GM03348 (cell line): ENCODE measurements at regions not wholly inside any gene's neighbourhood (a gene's known extent, or its start where the extent isn't known, plus 50 kb on each side); places are given as distances from the start of the nearest gene placed in this dataset.

ENCODE experiments used
- DNase-seq: peaks from one replicate; pipeline ENCODE4 v3.0.0; 2012; ENCODE audit warnings: low spot score

DNA sequence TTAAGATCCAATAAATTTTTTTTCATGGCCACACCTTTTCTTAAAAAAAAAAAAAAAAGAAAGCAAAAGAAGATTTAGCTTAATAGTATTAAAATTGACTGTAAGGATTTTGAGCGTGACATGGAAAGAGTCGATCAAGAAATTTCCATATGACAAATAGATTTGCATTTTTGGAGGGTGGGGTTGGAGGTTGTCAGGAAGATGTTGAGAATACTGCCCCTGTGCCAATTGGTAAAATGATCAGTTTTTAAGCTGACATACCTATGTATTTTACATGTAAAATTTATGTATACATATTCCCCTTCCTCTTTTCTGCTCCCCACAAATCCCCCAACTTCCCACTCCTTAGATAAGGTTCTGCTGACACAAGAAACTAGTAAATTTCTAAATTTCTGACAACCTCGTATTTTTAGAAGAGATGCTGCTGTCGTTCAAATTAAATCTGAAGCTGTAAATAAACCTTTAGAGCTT, 520.9 kb downstream of the CD83 start:
- DNase-seq, result no peak

DNA sequence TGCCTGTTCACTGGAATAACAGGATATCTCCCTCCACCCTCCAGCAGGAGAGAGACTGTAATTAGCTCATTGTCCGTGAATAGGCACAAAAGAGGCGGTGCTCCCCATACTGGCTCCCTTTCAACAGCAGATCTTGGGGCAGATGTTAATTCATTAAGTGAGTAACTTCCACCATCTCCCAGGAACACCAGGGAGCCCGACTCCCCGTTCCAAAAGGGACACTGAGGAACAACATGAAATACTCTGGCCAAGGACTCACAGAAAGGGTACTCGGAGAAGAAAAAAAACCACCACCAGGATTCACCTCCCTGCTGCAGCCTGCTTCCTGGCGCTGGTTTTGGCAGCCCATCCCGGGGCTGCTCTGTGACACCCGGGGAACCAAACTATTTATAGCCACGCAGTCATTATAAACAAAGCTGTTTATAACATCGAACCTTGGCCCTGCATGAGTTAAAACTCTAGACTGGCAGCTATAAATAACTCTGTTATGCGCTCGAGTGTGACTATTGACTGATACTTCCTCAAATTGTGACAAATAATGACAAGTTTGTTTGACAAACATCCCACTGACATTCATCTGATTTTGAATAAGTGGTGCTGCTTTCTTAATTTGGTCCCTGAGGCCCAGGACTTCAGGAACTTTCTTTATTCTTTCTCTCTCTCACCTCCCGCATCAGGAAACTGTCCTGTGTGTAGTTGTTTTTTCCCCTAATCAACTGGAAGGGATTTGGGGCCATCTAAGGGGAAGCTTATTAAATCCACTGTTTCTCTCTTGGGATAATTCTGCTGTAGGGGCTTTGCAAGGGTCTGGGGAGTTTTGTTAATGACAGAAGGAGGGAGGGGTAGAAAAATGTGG, 521.6 kb downstream of the CD83 start:
- peak; percentile 63 for DNase-seq

DNA sequence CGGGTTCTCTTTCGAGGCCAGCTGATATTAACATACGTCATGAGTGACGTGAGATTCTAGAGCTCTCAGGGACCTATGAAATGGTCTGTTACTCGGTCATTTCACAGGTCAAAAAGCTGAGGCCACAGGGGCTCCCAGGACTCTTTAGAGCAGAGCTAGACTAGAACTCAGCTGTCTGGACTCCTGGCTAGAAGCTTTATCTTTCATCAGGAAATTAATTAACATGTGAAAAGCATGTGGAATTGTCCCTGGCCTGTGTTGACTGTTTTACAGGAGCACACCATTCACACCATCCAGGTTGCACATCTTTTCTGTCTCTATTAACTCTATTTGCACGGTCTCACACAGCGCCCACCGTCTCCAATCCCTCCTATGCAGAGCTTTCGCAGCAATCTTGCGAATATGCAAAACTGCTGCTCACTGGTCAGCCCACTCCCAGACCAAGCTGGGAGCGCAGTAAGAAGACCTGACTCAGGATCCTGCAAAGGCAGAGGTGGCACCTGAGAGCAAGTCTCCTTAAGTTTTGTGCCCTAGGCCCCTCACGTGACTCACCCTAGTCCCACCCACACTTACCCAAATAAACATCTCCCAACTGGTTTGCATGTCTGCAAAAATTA, 522.5 kb downstream of the CD83 start:
- no peak for DNase-seq

DNA sequence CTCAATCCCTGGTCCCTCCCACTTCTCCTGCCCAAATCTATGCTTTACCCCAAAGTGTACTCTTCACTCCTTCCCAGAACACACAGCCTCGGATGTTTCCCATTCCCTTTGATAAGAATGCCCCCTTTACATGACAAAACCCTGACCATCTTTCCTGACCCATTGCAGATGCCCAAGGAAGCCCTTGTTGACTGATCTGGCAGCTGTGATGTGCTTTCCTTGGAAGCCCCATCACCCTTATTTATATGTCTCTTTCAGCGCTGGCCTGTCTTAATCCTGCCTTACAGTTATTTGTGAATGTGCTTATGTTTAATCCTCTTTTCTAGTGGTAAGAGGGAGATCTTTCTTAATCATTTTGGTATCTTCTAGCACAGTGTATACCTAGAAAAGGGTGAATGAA, 523.1 kb downstream of the CD83 start:
- DNase-seq, result no peak

DNA sequence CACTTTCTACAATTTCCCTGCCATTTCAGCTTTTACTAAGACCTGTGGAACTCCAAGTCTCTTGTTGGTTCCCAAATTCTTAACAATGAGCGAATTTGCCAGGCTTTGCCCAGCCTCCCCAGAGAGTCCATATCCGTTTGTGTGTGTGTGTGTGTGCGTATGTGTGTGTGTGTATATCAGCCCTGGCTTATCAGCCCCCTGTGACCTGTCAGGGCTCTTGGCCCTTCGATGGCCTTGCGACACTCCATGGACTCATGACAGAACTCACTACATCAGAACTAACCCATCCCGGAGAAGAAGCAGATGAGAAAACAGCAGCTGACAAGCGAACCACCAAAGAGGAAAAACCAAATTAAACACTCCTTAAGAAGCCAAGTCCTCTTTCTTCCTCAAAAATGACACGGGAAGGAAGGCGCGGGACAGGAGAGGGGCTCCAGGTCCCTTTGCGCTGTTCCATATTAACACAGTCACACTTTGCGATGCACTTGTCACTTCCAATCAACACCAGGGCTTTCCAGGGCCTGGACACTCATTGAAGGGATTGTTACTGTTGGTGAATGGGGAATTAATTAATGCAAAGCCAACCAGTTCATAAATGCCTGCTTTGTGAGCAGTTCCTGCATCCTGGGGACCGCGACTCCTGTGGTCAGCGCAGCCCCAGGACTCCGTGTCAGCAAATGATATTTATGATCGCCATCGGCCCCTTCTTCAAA, 524.0 kb downstream of the CD83 start:
- DNase-seq, result no peak

DNA sequence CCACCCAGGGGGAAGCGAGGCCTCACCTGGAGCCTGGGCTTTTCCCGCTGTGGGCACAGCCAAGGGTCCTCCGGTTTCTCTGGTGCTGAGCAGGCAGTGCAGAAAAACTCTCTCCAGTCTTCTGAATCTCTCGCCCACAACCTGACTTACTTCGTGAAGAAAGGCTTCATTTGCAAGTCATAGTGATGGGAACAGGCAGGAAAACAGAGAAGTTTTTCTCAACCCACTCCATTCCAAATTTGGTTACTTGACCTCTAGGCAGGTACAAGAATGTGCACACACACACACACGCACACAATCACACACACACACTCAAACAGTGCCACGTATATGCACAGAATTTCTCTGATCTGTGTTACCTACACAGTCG, 524.5 kb downstream of the CD83 start:
- no peak for DNase-seq

DNA sequence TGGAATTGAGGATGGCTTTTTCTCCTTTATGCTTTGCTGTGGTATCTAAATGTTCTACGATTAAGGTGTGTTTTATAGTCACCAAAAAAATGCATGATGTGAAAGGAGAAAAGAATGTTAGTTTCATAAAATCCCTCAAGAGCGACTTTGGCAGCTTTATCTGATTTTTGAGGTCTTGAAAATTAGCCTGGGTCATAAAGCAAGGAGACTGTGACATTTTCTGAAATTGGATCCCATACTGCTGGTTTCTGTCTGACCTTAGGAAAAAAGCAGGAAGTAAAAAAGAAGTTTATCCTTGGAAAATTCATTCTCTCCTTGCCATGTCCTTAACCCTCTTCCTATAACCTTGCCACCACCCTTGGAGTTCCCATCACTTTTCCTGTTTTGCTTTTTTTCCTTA, 525.3 kb downstream of the CD83 start:
- no peak for DNase-seq

DNA sequence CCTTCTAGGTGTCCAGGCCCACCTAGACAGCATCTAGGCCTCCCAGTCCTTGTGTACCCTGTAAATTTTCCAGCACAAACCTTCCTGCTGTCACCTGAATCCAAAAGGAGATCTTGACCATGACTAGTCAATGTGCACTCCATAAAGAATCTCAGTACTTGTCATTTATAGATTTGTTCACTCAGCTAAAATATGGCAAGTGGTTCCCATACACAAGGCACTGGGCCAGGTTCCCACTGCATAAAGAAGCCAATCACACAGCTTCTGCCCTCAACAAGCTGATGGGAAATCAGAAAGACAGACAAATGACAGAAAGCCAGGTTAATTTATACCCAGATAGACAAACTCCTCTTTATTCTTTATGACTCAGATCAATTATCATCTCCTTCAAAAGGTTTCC, 526.8 kb downstream of the CD83 start:
- DNase-seq, result no peak

DNA sequence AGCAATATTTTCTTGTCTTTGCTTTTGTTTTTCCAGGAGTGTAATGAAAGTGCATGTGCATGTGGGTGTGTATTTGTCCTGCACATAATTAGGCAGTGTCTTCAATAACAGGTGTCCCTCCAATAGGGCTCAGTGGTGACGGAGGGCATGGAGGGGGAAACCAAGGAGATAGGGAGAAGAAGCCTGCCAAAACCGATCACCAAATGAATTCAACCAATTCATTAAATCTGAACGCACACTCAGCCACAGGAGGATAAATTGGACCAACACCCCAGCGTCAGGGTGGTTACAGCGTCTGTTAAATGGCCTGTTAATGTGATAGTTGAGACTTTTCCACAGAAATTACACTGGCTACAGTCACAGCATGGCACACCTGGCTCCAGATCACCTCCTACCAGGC, 527.6 kb downstream of the CD83 start:
- no peak for DNase-seq

DNA sequence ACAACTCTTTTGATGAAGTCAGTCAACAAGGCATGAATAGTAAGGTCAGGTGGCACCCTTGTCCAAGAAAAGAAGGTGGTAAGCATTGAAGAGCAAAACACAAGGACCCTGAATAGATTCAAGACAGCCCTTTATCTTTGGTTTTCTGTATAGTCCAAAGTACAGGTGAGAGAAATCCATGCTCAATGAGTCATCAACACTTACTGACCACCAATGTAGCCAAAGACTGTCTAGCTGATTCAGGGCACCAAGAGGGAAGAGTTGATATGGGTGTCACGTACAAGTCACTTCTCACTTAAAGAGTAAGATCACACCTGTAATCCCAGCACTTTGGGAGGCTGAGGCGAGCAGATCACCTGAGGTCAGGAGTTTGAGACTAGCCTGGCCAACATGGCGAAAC, 528.3 kb downstream of the CD83 start:
- DNase-seq, result no peak

DNA sequence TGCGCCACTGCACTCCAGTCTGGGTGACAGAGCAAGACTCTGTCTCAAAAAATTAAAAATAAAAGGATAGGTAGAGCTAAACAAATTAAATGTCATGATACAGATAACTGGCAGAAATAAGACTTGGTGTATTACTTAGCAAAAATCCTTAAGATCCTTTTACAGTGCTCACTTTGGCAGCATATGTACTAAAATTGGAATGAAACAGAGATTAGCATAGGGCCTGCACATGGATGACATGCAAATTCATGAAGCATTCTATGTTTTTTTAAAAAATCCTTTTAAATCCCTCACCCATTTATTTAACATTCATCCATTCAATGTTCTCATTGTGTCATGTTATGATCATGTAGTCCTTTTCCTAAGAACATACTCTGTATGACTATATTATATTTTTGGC, 528.8 kb downstream of the CD83 start:
- DNase-seq, result no peak

DNA sequence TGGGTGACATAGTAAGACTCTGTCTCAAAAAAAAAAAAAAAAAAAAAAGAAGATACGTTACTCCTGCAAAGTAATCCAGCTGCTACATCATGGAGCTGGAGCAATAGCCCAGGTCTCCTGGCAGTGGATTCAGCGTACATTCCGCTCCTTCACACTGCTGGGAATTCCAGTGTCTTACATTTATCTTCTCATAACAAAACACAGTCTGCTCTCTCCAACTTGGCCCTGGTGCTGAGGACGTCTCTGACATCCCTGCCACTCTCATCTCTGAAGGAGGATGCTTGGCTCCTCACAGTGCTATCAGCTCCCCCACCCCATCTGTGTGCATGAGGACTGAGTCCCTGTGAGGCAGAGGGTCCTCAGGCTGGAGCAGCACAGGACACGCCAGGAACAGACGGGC, 529.8 kb downstream of the CD83 start:
- no peak for DNase-seq

DNA sequence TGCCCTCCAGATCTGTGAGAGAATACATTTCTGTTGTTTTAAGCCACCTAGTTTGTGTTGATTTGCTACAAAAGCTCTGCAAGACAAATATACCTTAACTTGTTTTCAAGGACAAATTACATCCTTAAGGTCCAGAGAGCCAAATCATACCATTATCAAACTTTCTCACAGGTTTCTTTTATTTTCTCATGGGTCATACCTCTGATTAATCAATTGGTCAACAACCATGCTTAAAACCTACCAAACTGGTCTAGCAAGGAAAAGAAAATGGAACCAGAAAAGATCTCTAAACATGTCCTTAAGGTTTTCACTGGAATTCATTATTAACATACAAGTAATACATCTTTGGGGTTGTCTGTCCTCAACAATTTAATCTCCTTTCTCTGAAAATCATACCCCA, 535.0 kb downstream of the CD83 start:
- no peak for DNase-seq

DNA sequence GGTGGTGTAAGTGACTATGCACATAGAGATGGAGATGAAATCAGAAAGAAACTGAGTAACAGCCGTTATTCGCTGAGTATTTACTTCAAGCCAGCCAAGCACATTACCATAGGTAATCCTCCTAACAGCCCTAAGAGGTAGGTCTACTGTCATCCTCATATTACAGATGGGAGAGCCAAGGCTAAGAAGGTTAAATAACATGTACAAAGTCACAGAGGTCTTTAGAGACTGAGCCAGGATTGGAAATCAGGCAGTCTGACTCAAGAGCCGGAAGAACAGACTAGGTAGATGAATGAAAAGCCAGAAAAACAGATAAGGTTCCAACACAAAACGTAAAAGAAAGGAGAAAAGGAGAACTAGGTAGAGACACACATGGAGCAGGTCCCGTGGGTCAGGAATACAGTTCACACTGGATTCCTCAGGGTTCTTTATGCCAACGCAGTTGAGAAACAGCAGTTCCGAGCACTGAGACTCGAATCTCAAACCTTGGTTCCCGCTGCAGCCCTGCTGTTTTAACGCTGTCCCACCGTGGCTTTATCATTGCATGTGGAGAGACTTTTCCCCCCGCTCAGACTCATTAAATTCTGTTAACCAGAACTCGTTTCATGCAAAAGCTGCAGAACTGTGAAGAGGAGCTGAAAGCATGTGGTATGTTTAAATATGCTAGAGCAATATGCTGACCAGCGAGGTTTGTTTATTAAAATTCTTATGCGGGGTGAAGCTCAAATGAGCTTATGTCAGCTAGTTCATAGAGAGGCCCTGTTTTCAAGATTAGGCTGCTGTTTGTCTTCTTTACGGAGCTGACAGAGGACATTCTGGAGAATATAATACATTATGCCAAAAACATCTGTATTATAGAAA, 537.9 kb downstream of the CD83 start:
- no peak for DNase-seq

DNA sequence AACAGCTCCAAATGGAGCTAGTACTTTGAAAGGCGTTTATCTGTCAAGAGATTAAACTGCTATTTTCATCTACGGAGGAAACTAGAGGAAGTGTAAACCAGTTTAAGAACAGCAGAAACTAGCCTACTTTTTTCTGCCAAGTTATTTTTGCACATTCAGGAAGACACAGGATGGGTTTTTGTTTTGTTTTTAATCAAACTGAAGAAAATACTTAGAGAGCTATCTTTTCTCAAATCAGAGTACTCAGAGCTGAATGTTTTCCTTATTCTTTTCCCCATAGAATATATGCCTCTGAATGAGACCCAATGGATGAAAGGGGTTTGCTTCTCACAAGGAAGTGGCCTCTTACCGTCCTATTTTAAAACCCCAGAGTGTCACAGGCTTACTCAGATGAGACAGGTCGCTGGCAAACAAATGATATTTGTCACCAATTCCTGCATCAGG, 538.5 kb downstream of the CD83 start:
- DNase-seq, result no peak

DNA sequence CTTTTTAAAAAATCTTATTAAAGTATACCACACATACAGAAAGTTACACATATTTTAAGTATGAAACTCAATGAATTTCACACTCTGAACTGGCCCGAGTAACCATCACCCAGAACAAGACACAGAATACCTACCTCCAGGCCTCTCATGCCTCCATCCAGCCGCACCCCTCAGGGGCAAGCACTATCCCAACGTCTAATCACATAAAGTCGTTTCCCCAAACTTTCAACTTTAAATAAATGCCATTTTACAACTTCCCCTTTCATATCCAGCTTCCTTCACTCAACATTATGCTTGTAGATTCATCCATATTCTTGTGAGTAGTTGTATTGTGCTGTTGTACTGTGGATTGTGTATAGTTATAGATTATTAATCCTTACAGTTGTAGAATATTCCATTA, 539.1 kb downstream of the CD83 start:
- no peak for DNase-seq

DNA sequence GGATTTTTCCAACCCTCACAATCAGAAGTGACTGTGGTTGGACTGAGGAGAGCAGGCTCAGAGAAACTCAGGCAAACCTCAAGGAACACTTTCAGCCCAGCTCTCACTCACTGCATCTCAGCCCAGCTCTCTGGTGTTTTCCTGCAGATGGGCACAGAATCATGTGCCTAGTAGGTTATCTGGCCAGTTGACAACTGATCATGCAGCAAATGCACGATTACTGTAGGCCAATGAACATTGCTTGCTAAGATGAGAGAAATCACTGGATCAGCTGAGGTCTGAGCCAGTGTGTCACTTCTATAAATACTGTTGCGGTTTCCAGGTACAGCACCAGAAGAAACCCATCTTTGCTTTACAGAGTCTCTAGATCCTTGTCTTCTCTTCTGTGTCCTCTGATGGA, 540.5 kb downstream of the CD83 start:
- DNase-seq, result no peak

DNA sequence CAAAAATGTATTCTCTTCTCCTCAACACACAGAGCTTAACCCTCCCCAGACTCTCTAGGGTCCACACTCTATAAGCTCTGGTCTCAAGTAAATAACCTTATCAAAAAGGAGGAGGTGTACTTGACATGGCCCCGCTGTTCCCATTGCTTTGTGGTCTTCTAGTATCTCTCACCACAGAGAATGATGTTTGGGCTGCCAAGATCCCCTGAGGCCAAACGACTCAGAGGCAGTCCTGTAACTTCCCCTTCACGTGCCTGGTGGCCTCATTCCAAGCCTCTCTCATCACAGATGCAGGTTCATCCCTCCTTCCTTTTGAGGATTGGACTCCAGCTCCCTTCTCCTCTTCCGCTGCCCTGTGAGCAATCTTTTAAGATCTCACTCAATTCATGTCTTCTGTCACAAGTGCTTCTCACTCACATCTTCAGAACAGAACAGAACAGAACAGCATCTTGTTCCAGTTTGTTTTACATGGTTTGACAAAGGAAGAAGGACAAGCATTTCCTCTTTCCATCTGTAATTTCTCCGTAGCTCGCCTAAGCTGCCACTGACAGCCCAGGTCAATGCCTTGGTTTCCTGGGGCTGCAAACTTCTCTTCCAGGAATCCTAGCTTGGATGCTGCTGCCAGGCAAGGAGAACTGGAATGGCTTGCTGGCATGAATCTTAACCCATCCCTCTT, 541.5 kb downstream of the CD83 start:
- DNase-seq, result peak; percentile 11

DNA sequence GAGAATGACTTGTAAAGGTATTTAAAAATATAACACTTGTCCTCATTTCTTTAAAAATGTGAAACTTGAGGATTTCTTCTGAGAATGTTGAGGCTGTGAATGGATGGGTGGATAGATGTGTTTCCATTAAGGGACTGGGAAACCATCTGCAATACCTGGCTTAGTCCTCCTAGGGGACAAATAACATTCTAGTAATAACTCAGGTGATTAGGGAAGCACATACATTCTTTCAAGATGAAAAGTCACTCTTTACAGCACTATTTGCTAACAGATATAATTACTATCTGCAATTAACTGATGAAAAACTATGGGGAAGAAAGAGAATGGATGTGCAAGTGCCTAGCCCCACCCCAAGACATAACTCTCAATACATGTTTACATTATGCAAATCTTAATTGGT, 542.3 kb downstream of the CD83 start:
- no peak for DNase-seq

DNA sequence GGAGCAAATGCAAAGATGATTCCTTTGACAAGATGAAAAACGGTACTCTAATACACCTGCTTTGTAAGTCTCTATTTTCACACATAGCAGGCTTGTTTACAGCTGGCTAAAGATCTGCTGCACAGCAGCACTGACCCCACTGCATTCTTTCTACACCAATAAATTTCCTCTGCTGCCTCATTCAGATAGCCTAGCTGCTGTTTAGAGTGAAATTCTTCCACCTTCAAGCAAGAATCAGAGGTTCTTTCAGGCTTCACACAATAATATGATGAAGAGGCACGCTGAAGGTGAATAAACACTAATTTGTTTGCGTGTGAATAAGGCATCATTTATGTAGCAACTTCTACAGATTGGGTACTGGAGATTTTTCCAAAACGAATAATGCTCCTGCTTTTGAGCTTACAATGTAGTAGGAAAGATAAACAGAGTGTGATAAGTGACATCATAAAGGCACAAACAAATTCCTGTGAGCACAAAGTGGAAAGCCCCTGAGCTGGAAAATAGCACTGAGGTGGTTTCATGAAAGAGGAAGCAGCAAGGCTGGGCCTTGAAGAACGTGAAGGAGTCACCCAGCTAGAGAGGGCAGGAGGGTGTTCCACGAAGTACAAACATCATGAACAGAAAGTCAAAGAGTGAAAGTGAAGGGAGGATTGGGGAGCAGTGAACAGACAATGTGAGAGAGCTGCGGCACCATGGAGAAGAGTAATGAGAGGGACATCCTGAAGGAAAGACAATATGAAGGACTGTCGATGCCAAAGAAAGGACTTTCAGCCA, 543.4 kb downstream of the CD83 start:
- no peak for DNase-seq

DNA sequence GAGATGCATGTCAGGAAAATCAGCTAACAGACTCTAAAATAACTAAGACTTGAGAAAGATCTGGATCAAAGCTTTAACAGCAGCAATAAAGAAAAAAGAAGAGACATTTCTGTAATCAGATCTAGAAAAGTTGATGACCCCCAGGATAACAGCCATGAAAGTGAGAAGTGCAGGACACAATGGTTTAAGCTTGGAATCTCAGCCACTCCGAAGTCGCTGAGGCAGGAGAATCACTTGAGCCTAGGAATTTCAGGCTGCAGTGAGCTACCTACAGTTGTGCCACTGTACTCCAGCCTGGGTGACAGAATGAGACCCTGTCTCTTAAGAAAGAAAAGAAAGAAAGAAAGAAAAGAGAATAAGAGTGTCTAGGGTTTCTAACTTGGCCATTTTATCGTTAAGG, 544.1 kb downstream of the CD83 start:
- no peak for DNase-seq
